Type B pancreatic cell (in vitro differentiated cells): ENCODE measurements at regions not wholly inside any gene's neighbourhood (a gene's known extent, or its start where the extent isn't known, plus 50 kb on each side); places are given as distances from the start of the nearest gene placed in this dataset.
A peak's percentile ranks its signal among the peaks of the same experiment; 100 is the strongest.
"Not testable (repeated sequence)": the region's sequence is repeated elsewhere in the genome, so short reads cannot be mapped to it uniquely, and the experiment has no call there.

Experiments
- DNase-seq: peaks from one replicate; pipeline ENCODE4 v3.0.0; 2021; ENCODE audit warnings: mixed read lengths; ENCODE audit not compliant: unreplicated experiment; ENCODE audit errors: extremely low spot score
- H3K27ac Mint-ChIP-seq: 2 replicates; pipeline ENCODE4 v1.8.0; 2021; ENCODE audit warnings: mild to moderate bottlenecking, mixed read lengths
- H3K27me3 Mint-ChIP-seq: 2 replicates; pipeline ENCODE4 v1.8.0; 2021; ENCODE audit warnings: mixed read lengths
- H3K36me3 Mint-ChIP-seq: 2 replicates; pipeline ENCODE4 v1.8.0; 2021; ENCODE audit warnings: mixed read lengths
- H3K4me1 Mint-ChIP-seq: one replicate; pipeline ENCODE4 v1.8.0; 2021; ENCODE audit warnings: mixed read lengths; ENCODE audit not compliant: unreplicated experiment
- H3K4me3 Mint-ChIP-seq: 2 replicates; pipeline ENCODE4 v1.8.0; 2021; ENCODE audit warnings: mild to moderate bottlenecking, mixed read lengths
- H3K9me3 Mint-ChIP-seq: 2 replicates; pipeline ENCODE4 v1.8.0; 2021; ENCODE audit warnings: mixed read lengths
- CTCF ChIP-seq: fragments of 200-600 bp; sonication (generic); conservative IDR thresholded peaks from 2 replicates; pipeline ENCODE4 v1.5.0; 2021; ENCODE audit warnings: antibody characterized with exemption, mild to moderate bottlenecking

- H3K4me1 Mint-ChIP-seq, result no peaks in the 10 kb centered on the region
- no peaks in the 10 kb centered on the region for H3K9me3 Mint-ChIP-seq
- H3K27me3 Mint-ChIP-seq, result peaks cover 7% of the 10 kb centered on the region
- H3K4me3 Mint-ChIP-seq, result no peak overlapping the region
- H3K27ac Mint-ChIP-seq, result no peak overlapping the region
- no peak for DNase-seq
- H3K36me3 Mint-ChIP-seq, result no peaks in the 10 kb centered on the region
- no peak for TF ChIP-seq CTCF
Observed at GRCh38 chr7:142563470-142563869, 185.8 kb upstream of the PRSS1 start.

- Mint-ChIP-seq H3K4me3 (no peak overlapping the region), H3K4me1 (no peaks in the 10 kb centered on the region), H3K9me3 (no peaks in the 10 kb centered on the region), H3K27me3 (peaks cover 7% of the 10 kb centered on the region), H3K36me3 (no peaks in the 10 kb centered on the region), H3K27ac (no peak overlapping the region)
- no peak for DNase-seq
- TF ChIP-seq CTCF, result no peak
Observed at GRCh38 chr7:142562688-142563087, 186.6 kb upstream of the PRSS1 start.

- H3K27ac Mint-ChIP-seq, H3K9me3 Mint-ChIP-seq, DNase-seq, H3K4me1 Mint-ChIP-seq, H3K27me3 Mint-ChIP-seq, H3K4me3 Mint-ChIP-seq, H3K36me3 Mint-ChIP-seq: not testable (repeated sequence)
Observed at GRCh38 chr7:142561396-142561795, 187.9 kb upstream of the PRSS1 start.

- not testable (repeated sequence) for DNase-seq, H3K4me1 Mint-ChIP-seq, H3K27ac Mint-ChIP-seq
Observed at GRCh38 chr7:142560770-142561169, 188.5 kb upstream of the PRSS1 start.

GRCh38 chr7:142560166-142560565, 189.1 kb upstream of the PRSS1 start:
- DNase-seq, result no peak
- Mint-ChIP-seq H3K27ac (no peak overlapping the region), H3K36me3 (no peaks in the 10 kb centered on the region), H3K9me3 (no peaks in the 10 kb centered on the region), H3K4me1 (no peaks in the 10 kb centered on the region), H3K4me3 (no peak overlapping the region), H3K27me3 (peaks cover 7% of the 10 kb centered on the region)
- no peak for TF ChIP-seq CTCF

More at GRCh38 chr7:142560770-142561169, 188.5 kb upstream of the PRSS1 start:
- not testable (repeated sequence) for H3K9me3 Mint-ChIP-seq, H3K27me3 Mint-ChIP-seq, H3K36me3 Mint-ChIP-seq, H3K4me3 Mint-ChIP-seq

- Mint-ChIP-seq H3K27ac (no peak overlapping the region), H3K4me1 (no peaks in the 10 kb centered on the region), H3K4me3 (no peak overlapping the region), H3K27me3 (peaks cover 4% of the 10 kb centered on the region), H3K9me3 (no peaks in the 10 kb centered on the region), H3K36me3 (no peaks in the 10 kb centered on the region)
- DNase-seq, result no peak
- TF ChIP-seq CTCF, result peak; percentile 75
Observed at GRCh38 chr7:142557971-142558582, 191.2 kb upstream of the PRSS1 start.

GRCh38 chr7:142556740-142557139, 192.5 kb upstream of the PRSS1 start:
- Mint-ChIP-seq H3K36me3 (no peaks in the 10 kb centered on the region), H3K27me3 (peaks cover 4% of the 10 kb centered on the region), H3K4me3 (no peak overlapping the region), H3K9me3 (no peaks in the 10 kb centered on the region), H3K27ac (peak overlapping the region; percentile 16), H3K4me1 (no peaks in the 10 kb centered on the region)
- TF ChIP-seq CTCF, result peak; percentile 35
- DNase-seq, result no peak
